Pancreas (tissue), 10 donors: ENCODE measurements at regions not wholly inside any gene's neighbourhood (a gene's known extent, or its start where the extent isn't known, plus 50 kb on each side); places are given as distances from the start of the nearest gene placed in this dataset.

ENCODE experiments used
- ATAC-seq, 4 donors: fragments of 200-7000 bp; cut with Tn5 transposase; one replicate each; pipeline versions ENCODE4 v1.8.0 to v1.9.1; 2020; ENCODE audit warnings: mild to moderate bottlenecking in 4 of 4, moderate library complexity in 4 of 4
- DNase-seq, 6 donors: peaks; one replicate each; pipeline ENCODE4 v3.0.0-alpha.2; 2020
- FAIRE-seq: peaks from 2 replicates; lab custom pipeline; 2012; peaks lifted over from hg19 to GRCh38; lab: Jason Lieb, UNC
- H3K27ac ChIP-seq, 4 donors: fragments of 200-600 bp; sonication (generic); 1 replicate in 3 of 4; 2 replicates in 1 of 4; pipeline versions ENCODE4 v1.5.0 to v1.8.0; 2020
- H3K27me3 ChIP-seq, 4 donors: fragments of 200-600 bp; one replicate each; pipeline ENCODE4 v1.8.0; 2021
- H3K36me3 ChIP-seq, 3 donors: fragments of 200-600 bp; sonication (generic) in 1 of 3; one replicate each; pipeline versions ENCODE4 v1.5.0 to v1.8.0; 2020 to 2021
- H3K4me1 ChIP-seq, 3 donors: fragments of 200-600 bp; one replicate each; pipeline ENCODE4 v1.8.0; 2021
- H3K4me3 ChIP-seq, 4 donors: fragments of 200-600 bp; sonication (generic) in 2 of 4; one replicate each; pipeline versions ENCODE4 v1.5.0 to v1.8.0; 2020 to 2021
- H3K9me3 ChIP-seq, 4 donors: fragments of 200-600 bp; one replicate each; pipeline ENCODE4 v1.8.0; 2021
- CTCF ChIP-seq, 4 donors: fragments of 200-600 bp; sonication (generic) in 3 of 4; IDR thresholded peaks; one replicate each; pipeline versions ENCODE4 v1.5.0 to v1.8.0; 2021; ENCODE audit warnings: antibody characterized with exemption in 4 of 4
- WGBS, 2 donors: extraction: QIAGEN DNeasy Blood & Tissue Kit; methylation state at CpG; one replicate each; pipeline ENCODE4 v1.1.7; 2013; 5-methylcytosine and 5-hydroxymethylcytosine counted together
- intact Hi-C, 3 donors: fragments of 100-400 bp; cut with DNase I; formaldehyde crosslinking; loops; one replicate each; pipeline versions ENCODE4 v1.11.1 to v1.14.2; 2022
- donor health status: healthy with polysubstance abuse.
- donor health status: DM: no; HTN: no; CAD: no; lungs with moderate emphysema.
- donor health status: DM: no; HTN: no; CAD: no.
- donor health status: control.
- donor health status: control.
- donor health status: Bipolar disorder and iron deficiency.
- donor health status: DM: yes; HTN: yes; CAD: no.
- donor health status: DM: no; HTN: no; CAD: no.
- donor health status: DM: no; HTN: no; CAD: no.
- donor health status: DM: yes; HTN: yes; CAD: no.

GRCh38 chr1:213688655-213689054 is 299.1 kb upstream of the PROX1 start:
- FAIRE-seq (no peak), DNase-seq (no peak), ATAC-seq (peak in 1 of 4 donors; percentile 33)
- no peak overlapping the region for H3K27ac ChIP-seq
- no peaks in the 10 kb centered on the region for H3K27me3 ChIP-seq
- intact Hi-C loops: no loop called here
- H3K9me3 ChIP-seq: no peaks in the 10 kb centered on the region
- no peak overlapping the region for H3K4me3 ChIP-seq
- no peaks in the 10 kb centered on the region for H3K4me1 ChIP-seq
- 63 to 72% methylated on average over 2 of the region's 2 CpGs for WGBS, 2 donors
- no peaks in the 10 kb centered on the region for H3K36me3 ChIP-seq
- no peak for TF ChIP-seq CTCF (IDR thresholded peaks at IDR 0.05)

GRCh38 chr1:213689260-213689659 is 298.5 kb upstream of the PROX1 start:
- DNase-seq (no peak), ATAC-seq (no peak), FAIRE-seq (no peak)
- Histone ChIP-seq H3K9me3 (no peaks in the 10 kb centered on the region), H3K27me3 (no peaks in the 10 kb centered on the region), H3K27ac (no peak overlapping the region), H3K4me1 (no peaks in the 10 kb centered on the region), H3K4me3 (no peak overlapping the region), H3K36me3 (no peaks in the 10 kb centered on the region)
- no peak for TF ChIP-seq CTCF (IDR thresholded peaks at IDR 0.05)
- WGBS, 2 donors: 88 to 89% methylated on average over 3 of the region's 3 CpGs
- intact Hi-C loops: no loop called here

- intact Hi-C loops: no loop called here
- FAIRE-seq (no peak), DNase-seq (no peak), ATAC-seq (no peak)
- Histone ChIP-seq H3K27ac (no peak overlapping the region), H3K27me3 (no peaks in the 10 kb centered on the region), H3K4me1 (no peaks in the 10 kb centered on the region), H3K9me3 (no peaks in the 10 kb centered on the region), H3K4me3 (no peak overlapping the region), H3K36me3 (no peaks in the 10 kb centered on the region)
- TF ChIP-seq CTCF (IDR thresholded peaks at IDR 0.05): no peak
- whole genome bisulfite sequencing, 2 donors: 0 to 74% methylated on average over 1 of the region's 1 CpG
Observed at GRCh38 chr1:213690341-213690917, 297.3 kb upstream of the PROX1 start.

- H3K4me1 ChIP-seq: no peaks in the 10 kb centered on the region
- no peak for ATAC-seq
- no peak overlapping the region for H3K4me3 ChIP-seq
- H3K36me3 ChIP-seq: no peaks in the 10 kb centered on the region
- intact Hi-C loops: no loop called here
- no peak overlapping the region for H3K27ac ChIP-seq
- no peak for TF ChIP-seq CTCF (IDR thresholded peaks at IDR 0.05)
- H3K27me3 ChIP-seq: no peaks in the 10 kb centered on the region
- no peaks in the 10 kb centered on the region for H3K9me3 ChIP-seq
- no peak for DNase-seq
- FAIRE-seq: no peak
- 59 to 63% methylated on average over 4 of the region's 4 CpGs for WGBS, 2 donors
Observed at GRCh38 chr1:213692321-213692720, 295.5 kb upstream of the PROX1 start.

GRCh38 chr1:213693864-213694263 is 293.9 kb upstream of the PROX1 start:
- FAIRE-seq (no peak), ATAC-seq (no peak), DNase-seq (no peak)
- Histone ChIP-seq H3K4me3 (no peak overlapping the region), H3K36me3 (no peaks in the 10 kb centered on the region), H3K9me3 (no peaks in the 10 kb centered on the region), H3K4me1 (no peaks in the 10 kb centered on the region), H3K27me3 (no peaks in the 10 kb centered on the region), H3K27ac (no peak overlapping the region)
- intact Hi-C loops: no loop called here
- no peak for TF ChIP-seq CTCF (IDR thresholded peaks at IDR 0.05)
- 87 to 94% methylated on average over 4 of the region's 4 CpGs for WGBS, 2 donors
